Glutamatergic neuron (in vitro differentiated cells): ENCODE measurements at regions not wholly inside any gene's neighbourhood (a gene's known extent, or its start where the extent isn't known, plus 50 kb on each side); places are given as distances from the start of the nearest gene placed in this dataset.

Experiments used
- DNase-seq: peaks from one replicate; pipeline ENCODE4 v3.0.0; 2022
- H3K27ac Mint-ChIP-seq: one replicate; pipeline ENCODE4 v1.8.0; 2020; ENCODE audit warnings: mild to moderate bottlenecking, mixed read lengths, inconsistent platforms; ENCODE audit not compliant: unreplicated experiment
- H3K27me3 Mint-ChIP-seq: one replicate; pipeline ENCODE4 v1.8.0; 2020; ENCODE audit warnings: mild to moderate bottlenecking, moderate library complexity, mixed read lengths, inconsistent platforms; ENCODE audit not compliant: unreplicated experiment
- H3K36me3 Mint-ChIP-seq: one replicate; pipeline ENCODE4 v1.8.0; 2020; ENCODE audit warnings: mild to moderate bottlenecking, mixed read lengths, inconsistent platforms; ENCODE audit not compliant: unreplicated experiment
- H3K4me1 Mint-ChIP-seq: one replicate; pipeline ENCODE4 v1.8.0; 2020; ENCODE audit warnings: mild to moderate bottlenecking, low read depth, mixed read lengths, inconsistent platforms; ENCODE audit not compliant: unreplicated experiment
- H3K4me3 Mint-ChIP-seq: one replicate; pipeline ENCODE4 v1.8.0; 2020; ENCODE audit warnings: mild to moderate bottlenecking, mixed read lengths, inconsistent platforms; ENCODE audit not compliant: unreplicated experiment
- H3K9me3 Mint-ChIP-seq: one replicate; pipeline ENCODE4 v1.8.0; 2020; ENCODE audit warnings: mild to moderate bottlenecking, moderate library complexity, mixed read lengths, inconsistent platforms; ENCODE audit not compliant: unreplicated experiment
- CTCF ChIP-seq: fragments of 200-600 bp; sonication (generic); IDR thresholded peaks from one replicate; pipeline ENCODE4 v1.5.0; 2021; ENCODE audit not compliant: partially characterized antibody, unreplicated experiment

- Mint-ChIP-seq H3K9me3 (no peaks in the 10 kb centered on the region), H3K36me3 (no peaks in the 10 kb centered on the region), H3K27me3 (no peaks in the 10 kb centered on the region), H3K27ac (no peak overlapping the region), H3K4me3 (no peak overlapping the region), H3K4me1 (no peaks in the 10 kb centered on the region)
- no peak for DNase-seq
- TF ChIP-seq CTCF, result no peak
Observed at GRCh38 chr11:104442321-104442720, 278.4 kb upstream of the PDGFD start.

GRCh38 chr11:104435494-104435893 is 271.5 kb upstream of the PDGFD start:
- H3K9me3 Mint-ChIP-seq, result no peaks in the 10 kb centered on the region
- TF ChIP-seq CTCF, result no peak
- H3K4me1 Mint-ChIP-seq, result no peaks in the 10 kb centered on the region
- H3K27ac Mint-ChIP-seq, result no peak overlapping the region
- H3K27me3 Mint-ChIP-seq, result no peaks in the 10 kb centered on the region
- DNase-seq, result no peak
- no peak overlapping the region for H3K4me3 Mint-ChIP-seq
- no peaks in the 10 kb centered on the region for H3K36me3 Mint-ChIP-seq

GRCh38 chr11:104433751-104434150 is 269.8 kb upstream of the PDGFD start:
- Mint-ChIP-seq H3K4me3 (no peak overlapping the region), H3K9me3 (no peaks in the 10 kb centered on the region), H3K4me1 (no peaks in the 10 kb centered on the region), H3K27ac (no peak overlapping the region), H3K27me3 (no peaks in the 10 kb centered on the region), H3K36me3 (no peaks in the 10 kb centered on the region)
- no peak for TF ChIP-seq CTCF
- no peak for DNase-seq

GRCh38 chr11:104432981-104433380 is 269.0 kb upstream of the PDGFD start:
- no peaks in the 10 kb centered on the region for H3K27me3 Mint-ChIP-seq
- H3K36me3 Mint-ChIP-seq, result no peaks in the 10 kb centered on the region
- H3K9me3 Mint-ChIP-seq, result no peaks in the 10 kb centered on the region
- H3K27ac Mint-ChIP-seq, result no peak overlapping the region
- no peak for DNase-seq
- TF ChIP-seq CTCF, result no peak
- no peaks in the 10 kb centered on the region for H3K4me1 Mint-ChIP-seq
- no peak overlapping the region for H3K4me3 Mint-ChIP-seq

- Mint-ChIP-seq H3K36me3 (no peaks in the 10 kb centered on the region), H3K27me3 (no peaks in the 10 kb centered on the region), H3K27ac (no peak overlapping the region)
Observed at GRCh38 chr11:104432526-104432925, 268.6 kb upstream of the PDGFD start.

More at GRCh38 chr11:104432526-104432925, 268.6 kb upstream of the PDGFD start:
- TF ChIP-seq CTCF, result no peak
- Mint-ChIP-seq H3K4me1 (no peaks in the 10 kb centered on the region), H3K4me3 (no peak overlapping the region), H3K9me3 (no peaks in the 10 kb centered on the region)
- no peak for DNase-seq
